Ishikawa (cell line): ENCODE measurements at regions not wholly inside any gene's neighbourhood (a gene's known extent, or its start where the extent isn't known, plus 50 kb on each side); places are given as distances from the start of the nearest gene placed in this dataset.

Experiments used
- CEBPB ChIP-seq: IDR thresholded peaks from 2 replicates; pipeline ENCODE4 v1.6.1; 2012
- CREB1 ChIP-seq: IDR thresholded peaks from 2 replicates; pipeline ENCODE4 v1.6.1; 2012; ENCODE audit warnings: low read depth
- EGR1 ChIP-seq: IDR thresholded peaks from 2 replicates; pipeline ENCODE4 v1.6.1; 2012
- EP300 ChIP-seq: IDR thresholded peaks from 2 replicates; pipeline ENCODE4 v1.6.1; 2012; ENCODE audit warnings: borderline replicate concordance
- FOXM1 ChIP-seq: IDR thresholded peaks from 2 replicates; pipeline ENCODE4 v1.6.1; 2012; ENCODE audit warnings: low read depth, borderline replicate concordance
- MAX ChIP-seq: IDR thresholded peaks from 2 replicates; pipeline ENCODE4 v1.6.1; 2012
- NFIC ChIP-seq: IDR thresholded peaks from 2 replicates; pipeline ENCODE4 v1.6.1; 2012
- RAD21 ChIP-seq: IDR thresholded peaks from 2 replicates; pipeline ENCODE4 v1.6.1; 2012; ENCODE audit warnings: low read depth
- REST ChIP-seq: IDR thresholded peaks from 2 replicates; pipeline ENCODE4 v1.6.1; 2012; ENCODE audit warnings: low read depth, mild to moderate bottlenecking
- TAF1 ChIP-seq: IDR thresholded peaks from 2 replicates; pipeline ENCODE4 v1.6.1; 2012; ENCODE audit warnings: low read depth, mild to moderate bottlenecking
- TCF12 ChIP-seq: IDR thresholded peaks from 2 replicates; pipeline ENCODE4 v1.6.1; 2012; ENCODE audit warnings: low read depth
- TEAD4 ChIP-seq: IDR thresholded peaks from 2 replicates; pipeline ENCODE4 v1.6.1; 2012
- USF1 ChIP-seq: IDR thresholded peaks from 2 replicates; pipeline ENCODE4 v1.6.1; 2012
- YY1 ChIP-seq: IDR thresholded peaks from 2 replicates; pipeline ENCODE4 v1.6.1; 2012; ENCODE audit warnings: low read depth
- ZBTB7A ChIP-seq: IDR thresholded peaks from 2 replicates; pipeline ENCODE4 v1.6.1; 2012; ENCODE audit warnings: low read depth

GRCh38 chr7:49597805-49598204 is 175.6 kb upstream of the VWC2 start:
- TF ChIP-seq REST (no peak), EP300 (no peak), YY1 (no peak), CEBPB (no peak), EGR1 (no peak), NFIC (no peak), RAD21 (no peak), ZBTB7A (no peak), TEAD4 (no peak), CREB1 (no peak), MAX (no peak), TCF12 (no peak), FOXM1 (no peak), TAF1 (no peak), USF1 (no peak)

- no peak for TF ChIP-seq CREB1
- no peak for TF ChIP-seq REST
- TF ChIP-seq TCF12: no peak
- no peak for TF ChIP-seq ZBTB7A
- no peak for TF ChIP-seq EGR1
- no peak for TF ChIP-seq CEBPB
- TF ChIP-seq MAX: no peak
- TF ChIP-seq FOXM1: no peak
- TF ChIP-seq USF1: no peak
- TF ChIP-seq NFIC: no peak
- no peak for TF ChIP-seq TEAD4
- no peak for TF ChIP-seq TAF1
- no peak for TF ChIP-seq RAD21
- no peak for TF ChIP-seq YY1
- TF ChIP-seq EP300: no peak
These were observed 161.5 kb upstream of the VWC2 start for GRCh38 chr7:49611951-49612350.

GRCh38 chr7:49613759-49614158 is 159.7 kb upstream of the VWC2 start:
- no peak for TF ChIP-seq FOXM1
- no peak for TF ChIP-seq ZBTB7A
- TF ChIP-seq TCF12: no peak
- TF ChIP-seq EP300: no peak
- no peak for TF ChIP-seq USF1
- TF ChIP-seq EGR1: no peak
- TF ChIP-seq TAF1: no peak

GRCh38 chr7:49618028-49618427 is 155.4 kb upstream of the VWC2 start:
- no peak for TF ChIP-seq TEAD4
- no peak for TF ChIP-seq CEBPB
- no peak for TF ChIP-seq FOXM1
- TF ChIP-seq RAD21: no peak
- no peak for TF ChIP-seq REST
- TF ChIP-seq YY1: no peak
- TF ChIP-seq ZBTB7A: no peak
